AG09319 (cell line): ENCODE measurements at regions not wholly inside any gene's neighbourhood (a gene's known extent, or its start where the extent isn't known, plus 50 kb on each side); places are given as distances from the start of the nearest gene placed in this dataset.
A peak's percentile ranks its signal among the peaks of the same experiment; 100 is the strongest.

Source experiments
- DNase-seq: peaks from one replicate; pipeline ENCODE4 v3.0.0-alpha.2; 2010; ENCODE audit warnings: low read depth; ENCODE audit errors: extremely low read depth
- TF ChIP-seq, protein P1 (sequence below): IDR thresholded peaks from 2 replicates; pipeline ENCODE4 v1.5.1; 2011; ENCODE audit warnings: low read depth, mild to moderate bottlenecking, inconsistent platforms, low read length, moderate library complexity

GRCh38 chr9:79046401-79046800 lies 525.4 kb upstream of the TLE4 start:
- no peak for DNase-seq
- TF ChIP-seq, protein P1, sequence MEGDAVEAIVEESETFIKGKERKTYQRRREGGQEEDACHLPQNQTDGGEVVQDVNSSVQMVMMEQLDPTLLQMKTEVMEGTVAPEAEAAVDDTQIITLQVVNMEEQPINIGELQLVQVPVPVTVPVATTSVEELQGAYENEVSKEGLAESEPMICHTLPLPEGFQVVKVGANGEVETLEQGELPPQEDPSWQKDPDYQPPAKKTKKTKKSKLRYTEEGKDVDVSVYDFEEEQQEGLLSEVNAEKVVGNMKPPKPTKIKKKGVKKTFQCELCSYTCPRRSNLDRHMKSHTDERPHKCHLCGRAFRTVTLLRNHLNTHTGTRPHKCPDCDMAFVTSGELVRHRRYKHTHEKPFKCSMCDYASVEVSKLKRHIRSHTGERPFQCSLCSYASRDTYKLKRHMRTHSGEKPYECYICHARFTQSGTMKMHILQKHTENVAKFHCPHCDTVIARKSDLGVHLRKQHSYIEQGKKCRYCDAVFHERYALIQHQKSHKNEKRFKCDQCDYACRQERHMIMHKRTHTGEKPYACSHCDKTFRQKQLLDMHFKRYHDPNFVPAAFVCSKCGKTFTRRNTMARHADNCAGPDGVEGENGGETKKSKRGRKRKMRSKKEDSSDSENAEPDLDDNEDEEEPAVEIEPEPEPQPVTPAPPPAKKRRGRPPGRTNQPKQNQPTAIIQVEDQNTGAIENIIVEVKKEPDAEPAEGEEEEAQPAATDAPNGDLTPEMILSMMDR, result no peak

DNA sequence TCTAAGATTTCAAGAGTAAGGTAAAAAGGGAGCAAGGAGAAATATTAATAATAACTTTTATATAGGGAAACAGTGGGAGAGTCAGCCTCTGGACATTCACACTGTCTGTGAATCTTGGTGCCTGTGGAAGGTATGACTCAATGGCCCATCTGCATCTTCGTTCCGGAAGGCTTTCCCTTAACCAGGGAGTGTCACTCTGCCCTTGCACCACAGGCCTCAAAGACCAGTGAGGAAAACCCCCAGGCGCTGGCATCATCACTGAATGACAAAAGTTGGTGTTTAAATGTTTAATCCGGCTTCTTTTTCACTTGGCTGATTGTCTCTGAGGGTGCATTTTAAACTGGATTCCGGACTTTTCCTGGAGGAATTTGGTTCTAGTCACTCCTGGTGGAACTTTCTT lies 522.4 kb upstream of the TLE4 start:
- TF ChIP-seq, protein P1, result no peak
- DNase-seq, result no peak

GRCh38 chr9:79053598-79053997 lies 518.2 kb upstream of the TLE4 start:
- TF ChIP-seq, protein P1, result no peak
- no peak for DNase-seq

DNA sequence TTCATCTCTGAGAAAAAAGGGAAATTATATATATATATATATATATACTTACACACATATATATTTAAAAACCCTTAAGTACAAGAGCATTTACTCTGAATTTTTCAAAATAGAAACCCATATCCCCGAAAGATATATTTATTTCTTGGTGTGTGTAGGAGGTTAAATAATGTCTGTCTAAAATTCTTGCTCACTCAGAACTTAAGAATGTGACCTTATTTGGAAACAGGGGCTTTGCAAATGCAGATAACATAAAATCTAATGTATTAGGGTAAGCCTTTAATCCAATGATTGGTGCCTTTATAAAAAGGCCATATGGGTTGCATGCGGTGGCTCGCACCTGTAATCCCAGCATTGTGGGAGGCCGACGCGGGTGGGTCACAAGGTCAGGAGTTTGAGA lies 517.3 kb upstream of the TLE4 start:
- no peak for DNase-seq
- TF ChIP-seq, protein P1, result no peak

DNA sequence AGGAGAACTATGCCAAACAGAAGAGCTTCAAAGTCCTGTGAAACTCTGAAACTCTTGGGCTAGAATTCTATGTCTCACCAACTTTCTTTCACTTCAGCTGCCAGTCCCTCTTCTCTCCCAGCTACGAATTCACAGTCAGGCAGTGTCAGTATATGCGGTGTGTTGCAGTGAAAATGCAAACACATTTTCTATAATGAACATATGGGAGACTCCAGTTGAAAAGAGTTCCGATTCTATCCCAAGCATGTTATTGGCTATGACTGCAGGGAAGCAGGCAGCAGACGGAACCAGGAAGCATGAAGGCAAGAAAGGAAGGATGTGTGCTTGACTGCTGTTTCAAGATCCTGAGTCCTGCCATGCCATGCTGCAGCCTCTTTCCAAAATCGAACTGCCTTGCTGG lies 515.7 kb upstream of the TLE4 start:
- TF ChIP-seq, protein P1, result no peak
- no peak for DNase-seq

DNA sequence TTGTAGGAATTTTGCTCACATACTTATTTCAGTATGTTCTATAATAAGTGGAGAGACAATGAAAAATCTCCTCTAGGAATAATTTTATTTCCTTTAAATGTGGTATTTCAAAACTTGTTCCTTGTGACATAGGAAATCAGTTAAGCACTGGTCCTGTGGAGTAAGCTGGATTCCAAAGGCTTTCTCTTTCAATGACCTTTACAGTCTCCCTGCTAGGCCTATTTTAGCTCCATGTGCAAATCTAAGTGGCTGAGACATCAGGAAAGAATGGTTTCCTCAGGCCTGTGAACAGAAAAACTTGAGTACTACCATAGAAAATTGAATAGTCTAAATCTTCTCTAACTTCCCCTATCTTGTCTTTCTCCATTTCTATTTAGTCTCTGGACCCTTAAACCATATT lies 514.2 kb upstream of the TLE4 start:
- TF ChIP-seq, protein P1, result no peak
- peak; percentile 2 for DNase-seq

GRCh38 chr9:79060766-79061165 lies 511.0 kb upstream of the TLE4 start:
- no peak for DNase-seq
- TF ChIP-seq, protein P1, result no peak
